Adipocyte (in vitro differentiated cells): ENCODE measurements at regions not wholly inside any gene's neighbourhood (a gene's known extent, or its start where the extent isn't known, plus 50 kb on each side); places are given as distances from the start of the nearest gene placed in this dataset.
A peak's percentile ranks its signal among the peaks of the same experiment; 100 is the strongest.

ENCODE experiments used
- DNase-seq: peaks from one replicate; pipeline ENCODE4 v3.0.0-alpha.2; 2015; ENCODE audit warnings: low read depth
- H3K27me3 ChIP-seq: replicated peaks from 2 replicates; pipeline ENCODE4 v1.7.0; 2013; ENCODE audit warnings: mild to moderate bottlenecking, low read length, moderate library complexity; ENCODE audit not compliant: control insufficient read depth, insufficient read depth
- H3K36me3 ChIP-seq: 2 replicates; pipeline ENCODE4 v1.7.0; 2013; ENCODE audit warnings: low read length, mild to moderate bottlenecking, moderate library complexity; ENCODE audit not compliant: control insufficient read depth, insufficient read depth, severe bottlenecking
- H3K4me1 ChIP-seq: 2 replicates; pipeline ENCODE4 v1.7.0; 2013; ENCODE audit warnings: mild to moderate bottlenecking, low read length, moderate library complexity; ENCODE audit not compliant: control insufficient read depth, insufficient read depth
- H3K4me3 ChIP-seq: 2 replicates; pipeline ENCODE4 v1.7.0; 2013; ENCODE audit warnings: mild to moderate bottlenecking, low read length, moderate library complexity
- H3K9ac ChIP-seq: 2 replicates; pipeline ENCODE4 v1.7.0; 2013; ENCODE audit warnings: mild to moderate bottlenecking, low read length, moderate library complexity
- H3K9me3 ChIP-seq: 2 replicates; pipeline ENCODE4 v1.7.0; 2013; ENCODE audit warnings: mild to moderate bottlenecking, low read length, moderate library complexity; ENCODE audit not compliant: control insufficient read depth

DNA sequence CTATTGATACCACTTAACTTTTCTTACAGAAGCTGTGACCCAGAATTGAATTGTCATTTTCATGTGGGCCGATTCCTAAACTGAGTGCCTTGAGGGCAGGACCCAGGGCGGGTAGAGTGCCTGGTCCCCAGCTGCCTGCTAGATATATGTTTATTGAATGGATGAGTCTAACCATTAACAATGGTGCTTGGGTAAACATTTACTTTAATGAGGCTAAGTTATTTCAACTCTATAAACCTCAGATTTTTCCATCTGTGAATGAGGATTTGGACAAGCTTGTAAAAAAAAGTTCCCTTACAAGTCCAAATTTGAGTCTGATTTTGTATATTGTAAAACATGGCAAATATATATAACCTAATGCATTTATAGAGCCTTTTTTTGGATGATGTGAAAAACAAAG is 181.8 kb upstream of the ELL2 start:
- peak overlapping the region; percentile 40 for H3K4me3 ChIP-seq
- peaks cover 47% of the 10 kb centered on the region for H3K4me1 ChIP-seq
- H3K9ac ChIP-seq, result peak overlapping the region; percentile 55
- no peaks in the 10 kb centered on the region for H3K9me3 ChIP-seq
- no peaks in the 10 kb centered on the region for H3K36me3 ChIP-seq
- no peak for DNase-seq
- H3K27me3 ChIP-seq, result no peaks in the 10 kb centered on the region

DNA sequence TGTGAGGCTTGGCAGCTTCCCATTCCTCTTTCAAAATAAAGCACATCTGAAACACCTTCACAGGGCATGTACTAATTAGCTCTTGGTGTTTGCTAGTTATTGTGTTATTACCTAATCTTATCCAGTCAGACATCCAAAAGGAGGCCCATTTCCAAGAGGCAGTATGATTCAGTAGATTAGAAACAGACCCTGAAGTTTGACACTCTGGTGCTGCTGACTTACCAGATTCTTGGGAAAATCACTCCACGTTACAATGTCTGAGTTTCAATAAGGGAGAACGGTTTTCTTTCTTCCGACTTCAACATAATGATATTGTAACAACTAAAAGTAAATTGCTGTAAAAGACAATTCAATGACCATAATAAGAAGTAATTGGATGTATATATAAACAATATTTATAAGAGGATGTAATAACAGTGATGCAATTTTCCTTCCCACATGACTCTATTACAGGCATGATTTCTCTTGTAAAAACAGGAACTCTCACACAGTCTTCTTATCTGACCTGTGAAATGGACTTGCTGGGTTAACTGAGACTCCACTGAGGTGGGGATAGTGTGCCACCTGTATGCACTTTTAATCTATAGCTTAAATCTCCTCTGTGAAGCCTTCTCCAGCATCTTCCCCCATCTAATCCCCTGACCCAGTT is 181.3 kb upstream of the ELL2 start:
- H3K9ac ChIP-seq, result peak overlapping the region; percentile 55
- DNase-seq, result peak; percentile 81
- no peaks in the 10 kb centered on the region for H3K9me3 ChIP-seq
- H3K4me3 ChIP-seq, result peak overlapping the region; percentile 40
- peaks cover 47% of the 10 kb centered on the region for H3K4me1 ChIP-seq
- no peaks in the 10 kb centered on the region for H3K36me3 ChIP-seq
- H3K27me3 ChIP-seq, result no peaks in the 10 kb centered on the region

DNA sequence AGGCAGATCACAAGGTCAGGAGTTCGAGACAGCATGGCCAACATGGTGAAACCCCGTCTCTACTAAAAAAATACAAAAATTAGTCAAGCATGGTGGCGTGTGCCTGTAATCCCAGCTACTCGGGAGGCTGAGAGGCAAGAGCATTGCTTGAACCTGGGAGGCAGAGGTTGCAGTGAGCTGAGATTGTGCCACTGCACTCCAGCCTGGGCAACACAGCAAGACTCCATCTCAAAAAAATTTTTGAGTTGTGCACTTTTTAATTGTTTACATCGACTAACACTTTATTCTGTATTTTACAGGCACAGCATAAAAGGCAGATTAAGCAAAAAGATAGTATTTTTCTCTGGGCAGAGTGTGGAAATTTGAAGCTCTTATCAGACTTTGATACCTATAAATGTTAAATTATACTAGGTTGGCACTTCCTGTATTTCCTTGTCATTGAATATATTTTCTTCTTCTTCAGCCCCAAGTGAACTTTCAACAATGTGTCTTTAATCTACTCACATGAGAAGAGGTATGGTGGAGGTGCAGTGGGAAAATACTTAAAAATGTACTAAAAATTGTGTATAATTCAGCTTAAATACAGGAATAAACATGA is 180.6 kb upstream of the ELL2 start:
- H3K27me3 ChIP-seq, result no peaks in the 10 kb centered on the region
- no peaks in the 10 kb centered on the region for H3K9me3 ChIP-seq
- DNase-seq, result no peak
- peaks cover 47% of the 10 kb centered on the region for H3K4me1 ChIP-seq
- no peaks in the 10 kb centered on the region for H3K36me3 ChIP-seq
- peak overlapping the region; percentile 55 for H3K9ac ChIP-seq
- no peak overlapping the region for H3K4me3 ChIP-seq

DNA sequence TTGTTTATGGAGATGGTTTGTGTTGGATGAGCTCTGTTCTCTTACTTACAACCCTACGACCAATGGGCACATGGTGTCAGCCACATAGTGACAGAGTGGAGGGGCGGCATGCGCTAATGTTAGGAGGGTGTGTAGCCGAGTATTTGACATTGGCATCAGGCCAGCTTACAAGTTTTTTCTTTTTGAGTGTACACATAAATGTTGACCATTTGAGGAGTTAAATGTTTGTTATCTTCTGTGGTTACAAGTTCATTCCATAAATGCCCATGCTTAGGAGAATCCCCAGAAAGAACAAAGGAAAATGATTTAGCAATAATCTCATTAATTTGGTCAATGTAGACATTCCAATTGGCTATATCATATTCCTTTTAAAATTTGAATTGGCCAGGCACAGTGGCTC is 180.1 kb upstream of the ELL2 start:
- H3K36me3 ChIP-seq, result no peaks in the 10 kb centered on the region
- peaks cover 3% of the 10 kb centered on the region for H3K9me3 ChIP-seq
- peak; percentile 29 for DNase-seq

DNA sequence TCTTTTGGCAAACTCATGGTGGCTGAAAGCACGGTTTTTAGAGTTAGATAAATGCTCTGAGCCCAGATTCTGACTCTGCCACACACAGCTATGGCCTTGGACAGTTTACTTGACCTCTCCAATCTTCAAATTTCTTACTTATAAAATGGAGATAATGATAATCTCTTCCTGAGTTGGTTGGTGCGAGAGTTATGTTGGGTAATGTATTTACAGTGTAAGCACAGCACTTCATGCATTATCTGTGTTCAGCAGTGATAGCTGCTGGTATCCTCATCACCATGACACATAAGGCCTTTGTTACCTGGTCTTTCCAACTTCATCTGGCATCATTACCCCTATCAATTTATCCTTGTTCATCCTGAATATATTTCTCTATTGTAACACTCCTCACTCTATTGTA is 178.8 kb upstream of the ELL2 start:
- DNase-seq, result no peak
- Histone ChIP-seq H3K4me1 (peaks cover 39% of the 10 kb centered on the region), H3K9me3 (peaks cover 3% of the 10 kb centered on the region), H3K9ac (peak overlapping the region; percentile 66), H3K36me3 (no peaks in the 10 kb centered on the region), H3K4me3 (peak overlapping the region; percentile 49), H3K27me3 (no peaks in the 10 kb centered on the region)

More for the DNA sequence above, 180.1 kb upstream of the ELL2 start:
- Histone ChIP-seq H3K27me3 (no peaks in the 10 kb centered on the region), H3K9ac (no peak overlapping the region), H3K4me1 (peaks cover 45% of the 10 kb centered on the region), H3K4me3 (no peak overlapping the region)

DNA sequence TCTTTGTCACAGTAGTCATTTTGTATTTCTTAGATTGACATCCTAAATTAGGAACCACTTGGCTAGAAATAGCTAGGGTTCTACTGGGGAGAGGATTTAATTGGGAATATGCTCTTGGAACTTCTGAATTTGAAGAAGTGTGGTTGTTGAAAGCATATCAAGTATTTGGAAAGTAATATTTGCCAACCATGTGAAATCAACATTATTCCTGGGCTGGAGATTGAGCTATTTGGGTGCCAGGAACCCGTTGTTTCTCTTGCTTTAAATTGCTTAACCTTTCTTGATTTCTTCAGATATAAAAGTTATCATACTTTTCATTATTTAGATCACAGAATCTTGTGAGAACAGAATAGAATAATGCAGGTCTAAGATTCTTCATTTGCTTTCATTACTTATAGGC is 178.4 kb upstream of the ELL2 start:
- H3K4me1 ChIP-seq, result peaks cover 39% of the 10 kb centered on the region
- H3K9ac ChIP-seq, result peak overlapping the region; percentile 66
- no peaks in the 10 kb centered on the region for H3K36me3 ChIP-seq
- DNase-seq, result no peak
- peaks cover 3% of the 10 kb centered on the region for H3K9me3 ChIP-seq
- H3K4me3 ChIP-seq, result peak overlapping the region; percentile 49
- H3K27me3 ChIP-seq, result no peaks in the 10 kb centered on the region

DNA sequence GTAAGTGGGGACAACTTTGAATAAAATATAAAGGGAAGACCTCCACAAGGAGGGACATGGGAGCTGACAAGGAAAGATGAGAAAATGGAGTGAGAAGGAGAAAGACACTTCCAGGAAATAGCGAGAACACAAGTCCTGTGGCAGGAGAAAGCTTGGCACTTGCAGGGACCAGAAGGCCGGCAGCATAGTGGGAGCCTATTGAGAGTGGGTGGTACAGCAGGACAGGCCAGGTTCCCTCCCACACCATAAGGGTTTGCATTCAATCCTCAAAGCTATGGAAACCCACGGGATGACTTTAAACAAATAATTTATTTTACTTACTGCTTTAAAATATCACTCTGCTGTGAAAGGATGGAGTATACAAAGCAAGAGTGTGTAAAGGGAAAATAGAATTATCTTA is 173.2 kb upstream of the ELL2 start:
- peaks cover 15% of the 10 kb centered on the region for H3K4me1 ChIP-seq
- DNase-seq, result no peak
- no peak overlapping the region for H3K9ac ChIP-seq
- no peaks in the 10 kb centered on the region for H3K27me3 ChIP-seq
- H3K9me3 ChIP-seq, result peaks cover 3% of the 10 kb centered on the region
- H3K36me3 ChIP-seq, result no peaks in the 10 kb centered on the region
- no peak overlapping the region for H3K4me3 ChIP-seq

DNA sequence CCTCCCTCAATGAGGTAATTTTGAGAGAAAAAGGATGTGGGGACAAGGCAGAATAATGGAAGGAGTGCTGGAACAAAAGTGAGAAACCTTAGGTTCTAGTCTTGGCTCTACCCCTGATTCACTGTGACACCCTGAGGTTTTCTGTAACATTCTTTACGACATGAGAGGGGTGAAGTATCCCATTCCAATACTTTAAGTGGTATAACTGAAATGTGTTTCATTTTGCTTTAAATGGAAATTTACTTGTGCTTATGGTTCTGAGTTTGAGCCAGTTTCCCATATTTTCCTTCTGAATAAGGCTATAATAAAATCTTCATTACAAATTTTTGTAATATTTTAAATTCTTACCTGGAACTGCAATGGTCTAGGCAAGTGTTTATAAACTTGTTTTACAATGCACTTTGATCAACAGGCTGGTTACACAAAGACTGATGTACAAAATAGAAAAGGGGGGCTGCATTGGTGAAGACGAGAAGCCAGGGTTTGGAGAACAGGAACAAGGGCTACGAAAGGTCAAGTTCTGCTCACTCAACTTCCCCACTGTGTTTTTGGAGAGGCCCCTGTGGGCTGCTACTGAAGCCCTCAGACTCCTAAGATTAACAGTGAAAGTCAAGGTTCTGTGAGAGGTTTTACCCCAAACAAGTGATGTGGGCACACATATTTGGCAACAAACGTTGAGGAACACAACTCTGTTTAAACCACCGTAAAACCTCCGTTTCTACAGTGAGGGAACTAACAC is 171.9 kb upstream of the ELL2 start:
- no peaks in the 10 kb centered on the region for H3K36me3 ChIP-seq
- no peaks in the 10 kb centered on the region for H3K27me3 ChIP-seq

DNA sequence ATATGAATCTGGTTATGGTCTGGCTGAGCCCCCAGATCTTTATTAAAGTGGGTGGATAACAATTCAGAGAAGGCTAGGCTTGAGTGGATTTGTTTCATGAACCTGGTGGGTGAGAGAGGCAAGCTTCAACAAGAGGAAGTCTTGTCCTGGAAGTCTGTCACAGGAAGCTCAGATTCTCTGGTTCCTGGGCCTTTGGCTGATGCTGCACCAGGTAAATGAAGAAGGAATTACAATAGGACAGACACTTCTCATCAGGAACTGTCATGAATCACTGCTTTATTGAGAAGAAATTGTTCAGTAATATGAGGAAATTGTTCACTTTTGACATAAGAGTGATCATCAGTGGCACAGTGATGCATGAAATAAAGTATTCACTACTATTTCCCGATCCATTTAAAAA is 167.6 kb upstream of the ELL2 start:
- H3K4me1 ChIP-seq, result peaks cover 35% of the 10 kb centered on the region
- H3K27me3 ChIP-seq, result no peaks in the 10 kb centered on the region
- no peak for DNase-seq
- H3K9ac ChIP-seq, result no peak overlapping the region
- H3K9me3 ChIP-seq, result no peaks in the 10 kb centered on the region
- no peaks in the 10 kb centered on the region for H3K36me3 ChIP-seq
- no peak overlapping the region for H3K4me3 ChIP-seq

More for the DNA sequence above, 171.9 kb upstream of the ELL2 start:
- H3K4me3 ChIP-seq, result no peak overlapping the region
- peaks cover 3% of the 10 kb centered on the region for H3K9me3 ChIP-seq
- peak; percentile 9 for DNase-seq
- peaks cover 11% of the 10 kb centered on the region for H3K4me1 ChIP-seq
- peak overlapping the region; percentile 33 for H3K9ac ChIP-seq

DNA sequence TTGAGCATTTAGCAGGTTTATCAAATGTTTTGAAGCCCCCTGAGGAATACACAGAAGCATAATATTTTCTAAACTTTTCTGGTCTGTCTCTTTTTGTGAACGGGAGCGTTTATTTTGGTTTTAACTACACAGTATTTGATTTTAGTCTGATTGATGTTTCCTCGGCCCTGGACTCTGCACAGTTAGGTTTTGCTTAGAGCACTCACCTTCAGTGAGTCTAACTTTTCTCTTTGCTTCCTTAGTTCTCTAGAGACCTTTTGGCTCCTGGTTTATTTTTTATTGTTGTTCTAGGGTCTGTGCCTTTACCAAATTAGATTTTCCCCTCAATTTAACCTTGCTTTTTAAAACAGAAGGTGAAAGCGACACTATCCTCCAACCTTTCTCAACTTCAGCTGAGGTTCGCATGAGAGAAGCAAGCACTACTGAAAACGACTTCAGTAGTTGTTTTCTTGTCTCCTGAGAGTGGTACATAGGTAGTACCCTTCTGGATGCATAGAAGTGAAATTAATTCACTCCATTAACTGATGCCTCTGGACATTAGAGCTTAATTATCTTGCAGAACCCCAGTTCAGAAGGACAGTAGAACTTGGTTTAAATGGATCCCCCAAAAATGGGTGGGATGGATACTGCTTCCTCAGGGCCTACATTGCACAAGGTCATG is 166.7 kb upstream of the ELL2 start:
- Histone ChIP-seq H3K4me1 (peaks cover 35% of the 10 kb centered on the region), H3K27me3 (no peaks in the 10 kb centered on the region), H3K9ac (no peak overlapping the region), H3K36me3 (no peaks in the 10 kb centered on the region), H3K4me3 (no peak overlapping the region), H3K9me3 (no peaks in the 10 kb centered on the region)
- DNase-seq, result no peak

DNA sequence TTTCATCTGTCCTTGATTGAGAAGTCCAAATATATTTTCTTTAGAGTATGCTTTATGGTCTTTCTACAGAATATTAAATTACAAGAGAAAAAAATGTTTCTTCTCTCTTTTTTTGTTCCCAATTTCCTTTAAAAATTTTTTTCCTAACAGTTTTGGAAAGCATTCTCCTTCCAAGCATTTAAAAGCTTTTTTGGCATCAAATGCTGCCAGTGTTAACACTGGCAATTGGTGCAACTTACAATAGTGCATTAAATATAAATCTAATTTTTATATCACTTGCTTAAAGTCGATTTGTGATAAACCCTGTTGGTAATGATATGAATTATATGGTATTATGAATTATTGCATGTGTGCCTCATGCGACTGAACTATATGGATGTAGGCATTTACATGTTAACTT is 165.9 kb upstream of the ELL2 start:
- Histone ChIP-seq H3K36me3 (no peaks in the 10 kb centered on the region), H3K4me1 (peaks cover 27% of the 10 kb centered on the region), H3K9ac (no peak overlapping the region), H3K27me3 (no peaks in the 10 kb centered on the region), H3K9me3 (no peaks in the 10 kb centered on the region), H3K4me3 (no peak overlapping the region)
- no peak for DNase-seq
